K562 (cell line): ENCODE measurements at regions not wholly inside any gene's neighbourhood (a gene's known extent, or its start where the extent isn't known, plus 50 kb on each side); places are given as distances from the start of the nearest gene placed in this dataset.

Source experiments
- CTCFL ChIP-seq: IDR thresholded peaks from 2 replicates; pipeline ENCODE4 v1.6.1; 2011; ENCODE audit warnings: borderline replicate concordance, low read depth, mild to moderate bottlenecking, moderate library complexity, low read length; ENCODE audit not compliant: insufficient read depth, poor library complexity, severe bottlenecking
- EP300 ChIP-seq: IDR thresholded peaks from 2 replicates; pipeline ENCODE4 v1.6.1; 2012; ENCODE audit warnings: low read length, improper control_type of control experiment
- FOSL1 ChIP-seq: fragments of 200-800 bp; sonication (Bioruptor generic); conservative IDR thresholded peaks from 2 replicates; pipeline ENCODE4 v1.6.1; 2016; ENCODE audit warnings: missing genetic modification characterization, missing compliant biosample characterization
- KLF1 ChIP-seq: fragments of 450-650 bp; IDR thresholded peaks from 2 replicates; pipeline ENCODE4 v1.6.1; 2016; ENCODE audit warnings: missing genetic modification characterization, missing compliant biosample characterization
- KLF6 ChIP-seq: fragments of 250-450 bp; sonication (Bioruptor Pico); IDR thresholded peaks from 2 replicates; pipeline ENCODE4 v1.4.0; 2020; ENCODE audit warnings: mild to moderate bottlenecking, moderate library complexity, borderline replicate concordance
- MAFG ChIP-seq: fragments of 450-650 bp; conservative IDR thresholded peaks from 2 replicates; pipeline ENCODE4 v1.6.1; 2016; ENCODE audit warnings: missing genetic modification characterization, missing compliant biosample characterization
- MAFK ChIP-seq: IDR thresholded peaks from 2 replicates; pipeline ENCODE4 v1.6.1; 2011; ENCODE audit warnings: low read length, improper control_type of control experiment
- NFE2 ChIP-seq: IDR thresholded peaks from 2 replicates; pipeline ENCODE4 v1.6.1; 2014; ENCODE audit warnings: antibody characterized with exemption, low read depth
- SPI1 ChIP-seq: IDR thresholded peaks from 2 replicates; pipeline ENCODE4 v1.6.1; 2011; ENCODE audit warnings: low read depth, low read length, control low read depth, borderline replicate concordance
- WHSC1 ChIP-seq: IDR thresholded peaks from one replicate; pipeline ENCODE4 v1.6.1; 2012; ENCODE audit warnings: low read length, control low read depth, inconsistent platforms
- YBX1 ChIP-seq: fragments of 450-650 bp; IDR thresholded peaks from 2 replicates; pipeline ENCODE4 v1.7.1; 2016; ENCODE audit warnings: mild to moderate bottlenecking
- ZNF282 ChIP-seq: sonication (generic); formaldehyde crosslinking; IDR thresholded peaks from 2 replicates; pipeline ENCODE4 v1.8.1; 2023; ENCODE audit warnings: missing genetic modification reagents
- ZSCAN32 ChIP-seq: fragments of 450-650 bp; formaldehyde crosslinking; IDR thresholded peaks from 2 replicates; pipeline ENCODE4 v1.4.0; 2020; ENCODE audit warnings: mild to moderate bottlenecking, moderate library complexity
- ZZZ3 ChIP-seq: fragments of 450-650 bp; IDR thresholded peaks from 2 replicates; pipeline ENCODE4 v1.6.1; 2016; ENCODE audit warnings: antibody characterized with exemption, mild to moderate bottlenecking, moderate library complexity
- TF ChIP-seq, protein P1 (sequence below): fragments of 450-650 bp; IDR thresholded peaks from 2 replicates; pipeline ENCODE4 v1.6.1; 2016; ENCODE audit warnings: mild to moderate bottlenecking
- TF ChIP-seq, protein P2 (sequence below): sonication (generic); formaldehyde crosslinking; IDR thresholded peaks from 2 replicates; pipeline ENCODE4 v1.8.1; 2023; ENCODE audit warnings: mild to moderate bottlenecking, missing genetic modification reagents
- TF ChIP-seq, protein P3 (sequence below), 3 experiments: fragments of 200-800 bp in 1 of 3; fragments of 250-450 bp in 1 of 3; fragments of 450-650 bp in 1 of 3; sonication (Bioruptor Pico) in 1 of 3; sonication (Bioruptor generic) in 1 of 3; formaldehyde crosslinking in 1 of 3; IDR thresholded peaks; 2 replicates each; pipeline versions ENCODE4 v1.6.1 to v1.8.0; 2016 to 2022; ENCODE audit warnings: mild to moderate bottlenecking in 2 of 3, missing genetic modification characterization in 2 of 3, missing compliant biosample characterization in 1 of 3, moderate library complexity in 1 of 3

DNA sequence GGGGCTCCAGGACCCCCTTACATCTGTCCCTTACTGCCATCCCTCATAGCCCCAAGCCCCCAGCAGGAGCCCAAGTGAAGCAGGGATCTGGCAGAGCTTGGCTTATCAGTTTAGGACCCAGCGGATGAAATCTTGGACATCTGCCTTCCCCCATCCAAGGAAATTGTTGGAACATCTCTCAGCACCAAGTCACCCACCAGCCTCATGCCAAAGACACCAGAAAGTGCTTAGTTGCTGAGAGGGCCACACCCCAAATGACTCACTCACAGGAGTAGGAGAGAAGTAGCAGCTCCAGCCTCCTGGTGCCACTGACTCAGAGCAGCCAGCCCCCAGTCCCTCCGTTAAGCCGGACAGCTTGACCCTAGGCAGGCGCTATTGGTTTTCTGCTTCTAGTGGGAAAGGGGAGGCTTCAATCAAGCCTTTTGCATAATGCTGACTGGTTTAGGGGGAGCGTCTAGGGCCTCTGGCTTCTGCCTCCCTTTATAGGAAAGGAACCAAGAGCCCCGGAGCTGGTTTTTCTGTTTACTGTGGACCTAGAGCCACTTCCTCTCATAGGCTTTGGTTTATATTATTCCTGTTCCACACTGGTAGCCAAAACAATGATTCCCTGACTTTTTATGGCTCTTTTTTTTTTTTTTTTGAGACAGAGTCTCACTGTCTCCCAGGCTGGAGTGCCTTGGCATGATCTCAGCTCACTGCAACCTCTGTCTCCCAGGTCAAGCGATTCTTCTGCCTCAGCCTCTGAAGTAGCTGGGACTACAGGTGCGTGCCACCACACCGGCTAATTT lies 114.2 kb upstream of the IPO9 start (continued):
- no peak for TF ChIP-seq CTCFL
- TF ChIP-seq YBX1, result no peak
- no peak for TF ChIP-seq ZNF282 (CRISPR knock-in tag)
- TF ChIP-seq EP300, result peak; percentile 8; the same call in 1 of the 2 replicates
- TF ChIP-seq MAFG, result 0 out of 2 replicates have a peak, but pooled peaks have one; percentile 23
- peak; percentile 98 for TF ChIP-seq FOSL1 (tag)
- no peak for TF ChIP-seq ZSCAN32 (CRISPR knock-in tag)
- TF ChIP-seq, protein P1, sequence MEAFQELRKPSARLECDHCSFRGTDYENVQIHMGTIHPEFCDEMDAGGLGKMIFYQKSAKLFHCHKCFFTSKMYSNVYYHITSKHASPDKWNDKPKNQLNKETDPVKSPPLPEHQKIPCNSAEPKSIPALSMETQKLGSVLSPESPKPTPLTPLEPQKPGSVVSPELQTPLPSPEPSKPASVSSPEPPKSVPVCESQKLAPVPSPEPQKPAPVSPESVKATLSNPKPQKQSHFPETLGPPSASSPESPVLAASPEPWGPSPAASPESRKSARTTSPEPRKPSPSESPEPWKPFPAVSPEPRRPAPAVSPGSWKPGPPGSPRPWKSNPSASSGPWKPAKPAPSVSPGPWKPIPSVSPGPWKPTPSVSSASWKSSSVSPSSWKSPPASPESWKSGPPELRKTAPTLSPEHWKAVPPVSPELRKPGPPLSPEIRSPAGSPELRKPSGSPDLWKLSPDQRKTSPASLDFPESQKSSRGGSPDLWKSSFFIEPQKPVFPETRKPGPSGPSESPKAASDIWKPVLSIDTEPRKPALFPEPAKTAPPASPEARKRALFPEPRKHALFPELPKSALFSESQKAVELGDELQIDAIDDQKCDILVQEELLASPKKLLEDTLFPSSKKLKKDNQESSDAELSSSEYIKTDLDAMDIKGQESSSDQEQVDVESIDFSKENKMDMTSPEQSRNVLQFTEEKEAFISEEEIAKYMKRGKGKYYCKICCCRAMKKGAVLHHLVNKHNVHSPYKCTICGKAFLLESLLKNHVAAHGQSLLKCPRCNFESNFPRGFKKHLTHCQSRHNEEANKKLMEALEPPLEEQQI, result no peak
- TF ChIP-seq ZZZ3, result no peak
- no peak for TF ChIP-seq WHSC1
- TF ChIP-seq KLF1, result peak; percentile 78
- peak; percentile 42; the same call in 1 of the 2 replicates for TF ChIP-seq MAFK
- TF ChIP-seq, protein P2, sequence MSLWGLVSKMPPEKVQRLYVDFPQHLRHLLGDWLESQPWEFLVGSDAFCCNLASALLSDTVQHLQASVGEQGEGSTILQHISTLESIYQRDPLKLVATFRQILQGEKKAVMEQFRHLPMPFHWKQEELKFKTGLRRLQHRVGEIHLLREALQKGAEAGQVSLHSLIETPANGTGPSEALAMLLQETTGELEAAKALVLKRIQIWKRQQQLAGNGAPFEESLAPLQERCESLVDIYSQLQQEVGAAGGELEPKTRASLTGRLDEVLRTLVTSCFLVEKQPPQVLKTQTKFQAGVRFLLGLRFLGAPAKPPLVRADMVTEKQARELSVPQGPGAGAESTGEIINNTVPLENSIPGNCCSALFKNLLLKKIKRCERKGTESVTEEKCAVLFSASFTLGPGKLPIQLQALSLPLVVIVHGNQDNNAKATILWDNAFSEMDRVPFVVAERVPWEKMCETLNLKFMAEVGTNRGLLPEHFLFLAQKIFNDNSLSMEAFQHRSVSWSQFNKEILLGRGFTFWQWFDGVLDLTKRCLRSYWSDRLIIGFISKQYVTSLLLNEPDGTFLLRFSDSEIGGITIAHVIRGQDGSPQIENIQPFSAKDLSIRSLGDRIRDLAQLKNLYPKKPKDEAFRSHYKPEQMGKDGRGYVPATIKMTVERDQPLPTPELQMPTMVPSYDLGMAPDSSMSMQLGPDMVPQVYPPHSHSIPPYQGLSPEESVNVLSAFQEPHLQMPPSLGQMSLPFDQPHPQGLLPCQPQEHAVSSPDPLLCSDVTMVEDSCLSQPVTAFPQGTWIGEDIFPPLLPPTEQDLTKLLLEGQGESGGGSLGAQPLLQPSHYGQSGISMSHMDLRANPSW (CRISPR knock-in tag), result no peak
- peak; percentile 54; the same call in 1 of the 2 replicates for TF ChIP-seq SPI1
- TF ChIP-seq NFE2, result peak; percentile 45; the same call in 1 of the 2 replicates
- 0 out of 2 replicates have a peak, but pooled peaks have one; percentile 28 for TF ChIP-seq KLF6 (CRISPR knock-in tag)
- TF ChIP-seq, protein P3, sequence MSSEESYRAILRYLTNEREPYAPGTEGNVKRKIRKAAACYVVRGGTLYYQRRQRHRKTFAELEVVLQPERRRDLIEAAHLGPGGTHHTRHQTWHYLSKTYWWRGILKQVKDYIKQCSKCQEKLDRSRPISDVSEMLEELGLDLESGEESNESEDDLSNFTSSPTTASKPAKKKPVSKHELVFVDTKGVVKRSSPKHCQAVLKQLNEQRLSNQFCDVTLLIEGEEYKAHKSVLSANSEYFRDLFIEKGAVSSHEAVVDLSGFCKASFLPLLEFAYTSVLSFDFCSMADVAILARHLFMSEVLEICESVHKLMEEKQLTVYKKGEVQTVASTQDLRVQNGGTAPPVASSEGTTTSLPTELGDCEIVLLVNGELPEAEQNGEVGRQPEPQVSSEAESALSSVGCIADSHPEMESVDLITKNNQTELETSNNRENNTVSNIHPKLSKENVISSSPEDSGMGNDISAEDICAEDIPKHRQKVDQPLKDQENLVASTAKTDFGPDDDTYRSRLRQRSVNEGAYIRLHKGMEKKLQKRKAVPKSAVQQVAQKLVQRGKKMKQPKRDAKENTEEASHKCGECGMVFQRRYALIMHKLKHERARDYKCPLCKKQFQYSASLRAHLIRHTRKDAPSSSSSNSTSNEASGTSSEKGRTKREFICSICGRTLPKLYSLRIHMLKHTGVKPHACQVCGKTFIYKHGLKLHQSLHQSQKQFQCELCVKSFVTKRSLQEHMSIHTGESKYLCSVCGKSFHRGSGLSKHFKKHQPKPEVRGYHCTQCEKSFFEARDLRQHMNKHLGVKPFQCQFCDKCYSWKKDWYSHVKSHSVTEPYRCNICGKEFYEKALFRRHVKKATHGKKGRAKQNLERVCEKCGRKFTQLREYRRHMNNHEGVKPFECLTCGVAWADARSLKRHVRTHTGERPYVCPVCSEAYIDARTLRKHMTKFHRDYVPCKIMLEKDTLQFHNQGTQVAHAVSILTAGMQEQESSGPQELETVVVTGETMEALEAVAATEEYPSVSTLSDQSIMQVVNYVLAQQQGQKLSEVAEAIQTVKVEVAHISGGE (CRISPR knock-in tag; IDR thresholded peaks at IDR 0.05), result no peak
